HL-60 (cell line): ENCODE measurements at regions not wholly inside any gene's neighbourhood (a gene's known extent, or its start where the extent isn't known, plus 50 kb on each side); places are given as distances from the start of the nearest gene placed in this dataset.

ENCODE experiments used
- DNase-seq, 2 experiments: peaks; one replicate each; pipeline ENCODE4 v3.0.0-alpha.2; 2010 to 2020; ENCODE audit warnings: low read depth in 1 of 2, low spot score in 1 of 2
- H3K27ac ChIP-seq: fragments of 250-450 bp; sonication (Bioruptor Pico); replicated peaks from 2 replicates; pipeline ENCODE4 v1.5.1; 2020; ENCODE audit warnings: mild to moderate bottlenecking, moderate library complexity
- H3K27me3 ChIP-seq: fragments of 250-450 bp; sonication (Bioruptor Pico); 2 replicates; pipeline ENCODE4 v1.5.1; 2021; ENCODE audit warnings: mild to moderate bottlenecking, moderate library complexity; ENCODE audit not compliant: insufficient read depth, poor library complexity, severe bottlenecking
- H3K4me3 ChIP-seq: replicated peaks from 2 replicates; pipeline ENCODE4 v1.5.1; 2011; ENCODE audit warnings: mild to moderate bottlenecking, control low read depth, low read length; ENCODE audit not compliant: insufficient read depth
- CTCF ChIP-seq: IDR thresholded peaks from one replicate; pipeline ENCODE4 v1.5.1; 2011; ENCODE audit warnings: low read length, control low read depth, inconsistent platforms; ENCODE audit not compliant: insufficient read depth
- GABPA ChIP-seq: IDR thresholded peaks from 2 replicates; pipeline ENCODE4 v1.6.1; 2012; ENCODE audit warnings: low read depth
- POLR2AphosphoS5 ChIP-seq: IDR thresholded peaks from 2 replicates; pipeline ENCODE4 v1.6.1; 2012; ENCODE audit warnings: low read depth
- REST ChIP-seq: IDR thresholded peaks from 2 replicates; pipeline ENCODE4 v1.6.1; 2012; ENCODE audit warnings: low read depth; ENCODE audit not compliant: insufficient replicate concordance
- SPI1 ChIP-seq: IDR thresholded peaks from 2 replicates; pipeline ENCODE4 v1.6.1; 2012; ENCODE audit warnings: low read depth, mild to moderate bottlenecking, borderline replicate concordance

DNA sequence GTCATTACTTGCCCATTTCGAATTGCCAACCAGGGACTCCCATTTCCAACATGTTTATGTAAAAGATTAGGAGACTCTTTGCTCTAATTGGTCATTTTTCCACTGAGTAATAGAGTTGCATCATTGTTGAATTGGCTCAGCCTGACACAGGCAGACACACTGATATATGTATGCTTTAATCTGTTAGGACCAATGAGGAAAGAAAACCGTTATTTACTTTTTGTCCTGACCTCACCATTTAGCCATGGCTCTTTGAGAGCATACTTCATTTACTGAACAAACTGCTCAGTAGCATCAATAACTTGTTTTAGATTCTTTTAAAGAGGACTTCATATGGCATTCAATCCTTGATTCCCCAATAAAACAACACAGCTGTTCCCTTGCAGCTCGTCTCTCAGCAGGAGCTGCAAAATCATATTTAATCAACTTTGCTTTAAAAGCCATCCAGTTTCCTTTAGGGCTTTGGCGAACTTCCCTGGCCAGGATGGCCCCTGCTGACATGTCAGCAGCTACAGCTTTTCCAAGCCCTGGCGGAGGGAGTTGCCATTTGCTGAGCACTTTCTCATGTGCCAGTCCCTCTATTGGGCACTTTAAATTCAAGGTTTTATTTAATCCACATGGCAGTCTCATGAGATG lies 251.5 kb upstream of the TNC start:
- Histone ChIP-seq H3K27ac (no peak overlapping the region), H3K4me3 (no peak overlapping the region), H3K27me3 (no peaks in the 10 kb centered on the region)
- DNase-seq: no peak
- TF ChIP-seq REST (no peak), POLR2AphosphoS5 (no peak), SPI1 (no peak), CTCF (no peak), GABPA (no peak)

GRCh38 chr9:115373000-115373709 lies 255.2 kb upstream of the TNC start:
- no peak for TF ChIP-seq CTCF
- DNase-seq: no peak
- no peak overlapping the region for H3K4me3 ChIP-seq
- no peak overlapping the region for H3K27ac ChIP-seq
- no peaks in the 10 kb centered on the region for H3K27me3 ChIP-seq

DNA sequence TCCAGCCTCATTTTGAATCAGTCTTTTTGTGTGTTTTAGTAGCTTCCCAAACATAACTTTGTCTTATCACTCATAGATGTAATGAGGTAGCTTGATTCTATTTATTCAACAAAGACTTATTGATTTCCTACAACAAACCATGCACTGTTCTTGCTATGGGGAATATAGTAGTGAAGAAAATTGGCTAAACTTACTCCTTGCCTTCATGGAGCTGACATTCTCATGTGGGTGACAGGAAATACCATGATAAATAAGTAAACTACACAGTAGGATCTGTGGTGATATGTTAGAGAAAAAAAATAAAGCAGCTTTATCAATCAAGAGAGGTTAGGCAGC lies 255.7 kb upstream of the TNC start:
- Histone ChIP-seq H3K27me3 (no peaks in the 10 kb centered on the region), H3K4me3 (no peak overlapping the region), H3K27ac (no peak overlapping the region)
- DNase-seq: no peak
- TF ChIP-seq REST: no peak
- TF ChIP-seq SPI1: no peak
- no peak for TF ChIP-seq CTCF
- TF ChIP-seq POLR2AphosphoS5: no peak
- no peak for TF ChIP-seq GABPA

DNA sequence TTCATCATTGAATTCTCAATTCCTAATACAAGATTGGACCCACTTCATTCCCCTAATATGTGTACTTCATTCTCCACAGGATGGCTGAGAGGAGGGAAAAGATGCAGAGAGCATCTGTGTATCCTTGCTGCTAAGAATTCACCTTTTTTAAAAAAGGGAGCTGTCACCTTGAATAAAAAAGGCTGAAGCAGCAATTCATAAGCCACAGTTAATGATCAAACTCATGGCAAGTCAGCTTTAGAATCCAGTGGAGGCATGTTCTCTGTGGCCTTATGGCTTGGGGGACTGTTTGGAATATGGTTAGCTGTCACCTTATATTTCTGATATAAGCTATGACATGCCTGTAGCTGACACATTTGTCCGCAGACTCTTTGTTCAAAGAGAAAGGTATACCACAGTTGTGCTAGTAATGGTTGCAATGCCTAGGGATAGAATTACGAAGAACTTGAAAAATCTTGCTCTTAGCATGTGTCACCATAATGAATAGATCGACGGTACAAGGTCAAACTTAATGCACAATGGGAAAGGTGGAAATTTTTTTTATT lies 256.8 kb upstream of the TNC start:
- H3K4me3 ChIP-seq: no peak overlapping the region
- no peak overlapping the region for H3K27ac ChIP-seq
- TF ChIP-seq GABPA (no peak), POLR2AphosphoS5 (no peak), REST (no peak), SPI1 (no peak), CTCF (no peak)
- H3K27me3 ChIP-seq: no peaks in the 10 kb centered on the region
- no peak for DNase-seq
